Transverse colon (tissue), 4 donors: ENCODE measurements at regions not wholly inside any gene's neighbourhood (a gene's known extent, or its start where the extent isn't known, plus 50 kb on each side); places are given as distances from the start of the nearest gene placed in this dataset.

ENCODE experiments used
- DNase-seq: peaks from one replicate; pipeline ENCODE4 v3.0.0-alpha.2; 2019
- H3K27ac ChIP-seq, 4 donors: fragments of 200-600 bp; sonication (generic); 2 replicates each; pipeline ENCODE4 v1.5.1; 2016 to 2018; ENCODE audit warnings: inconsistent platforms in 4 of 4
- H3K27me3 ChIP-seq: fragments of 200-600 bp; sonication (generic); 2 replicates; pipeline ENCODE4 v1.5.1; 2017; ENCODE audit warnings: inconsistent platforms
- H3K36me3 ChIP-seq, 4 donors: fragments of 200-600 bp; sonication (generic); 2 replicates each; pipeline ENCODE4 v1.5.1; 2017 to 2019; ENCODE audit warnings: inconsistent platforms in 4 of 4
- H3K4me1 ChIP-seq, 4 donors: fragments of 200-600 bp; sonication (generic); 2 replicates each; pipeline ENCODE4 v1.5.1; 2017 to 2020; ENCODE audit warnings: inconsistent platforms in 4 of 4
- H3K4me3 ChIP-seq, 4 donors: fragments of 200-600 bp; sonication (generic); 1 replicate in 1 of 4; 2 replicates in 3 of 4; pipeline versions ENCODE4 v1.5.1 to v1.6.1; 2017 to 2019; ENCODE audit warnings: inconsistent platforms in 4 of 4
- H3K9me3 ChIP-seq, 2 donors: fragments of 200-600 bp; sonication (generic); 2 replicates each; pipeline ENCODE4 v1.5.1; 2017 to 2019; ENCODE audit warnings: inconsistent platforms in 2 of 2
- CTCF ChIP-seq, 5 experiments: fragments of 200-600 bp in 3 of 5; fragments of 450-650 bp in 2 of 5; sonication (generic) in 3 of 5; IDR thresholded peaks; 1 replicate in 2 of 5; 2 replicates in 3 of 5; pipeline ENCODE4 v1.5.1; 2016 to 2017; ENCODE audit warnings: antibody characterized with exemption in 5 of 5, inconsistent platforms in 3 of 5, mild to moderate bottlenecking in 2 of 5, moderate library complexity in 1 of 5
- EP300 ChIP-seq: sonication (generic); formaldehyde crosslinking; IDR thresholded peaks from one replicate; pipeline ENCODE4 v1.6.1; 2017; ENCODE audit warnings: antibody characterized with exemption, low read depth
- POLR2A ChIP-seq: fragments of 450-650 bp; IDR thresholded peaks from one replicate; pipeline ENCODE4 v1.6.1; 2016; ENCODE audit warnings: antibody characterized with exemption, mild to moderate bottlenecking, moderate library complexity
- POLR2AphosphoS5 ChIP-seq, 3 donors: sonication (generic); formaldehyde crosslinking; IDR thresholded peaks; one replicate each; pipeline ENCODE4 v1.6.1; 2016; ENCODE audit warnings: antibody characterized with exemption in 3 of 3
- WGBS, 2 donors: methylation state at CpG; one replicate each; pipeline ENCODE4 v1.1.5; 2018; ENCODE audit warnings: low coverage in 1 of 2; 5-methylcytosine and 5-hydroxymethylcytosine counted together
- in situ Hi-C, 4 donors: fragments of 200-750 bp; cut with MboI; loops; one replicate each; pipeline versions ENCODE4 v1.15.0 to v1.15.1; 2017; ENCODE audit warnings: low sequenced_read_pairs in 3 of 4, low pct_ligation_motif_present in 1 of 4, low pct_unique_long_range_greater_than_20kb in 1 of 4
- intact Hi-C: fragments of 100-400 bp; cut with DNase I; formaldehyde crosslinking; loops from one replicate; pipeline ENCODE4 v1.15.1; 2023; ENCODE audit warnings: low total_unique reads

DNA sequence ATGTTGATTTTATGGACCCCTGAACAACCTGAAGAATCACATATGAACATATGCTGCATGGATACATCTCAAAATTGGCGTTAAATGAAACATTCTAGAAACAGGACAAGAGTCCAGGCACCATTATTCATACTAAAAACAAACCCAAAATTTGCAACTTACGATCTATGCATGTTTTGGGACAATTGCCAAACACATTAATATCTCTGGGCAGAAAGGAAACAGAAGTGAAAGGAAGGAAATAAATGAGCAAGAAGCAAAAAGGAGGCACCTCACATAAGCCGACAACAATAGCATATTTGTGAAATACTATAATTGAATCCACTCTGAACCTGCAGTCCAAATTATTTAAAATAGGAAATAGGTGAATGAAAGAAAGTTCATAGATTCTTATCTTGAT, 1505.3 kb downstream of the AACS start:
- TF ChIP-seq POLR2AphosphoS5 (IDR thresholded peaks at IDR 0.05) (no peak), POLR2A (no peak), CTCF (IDR thresholded peaks at IDR 0.05) (no peak), EP300 (no peak)
- Histone ChIP-seq H3K4me3 (no peak overlapping the region), H3K4me1 (no peaks in the 10 kb centered on the region), H3K9me3 (no peaks in the 10 kb centered on the region), H3K27me3 (no peaks in the 10 kb centered on the region), H3K36me3 (no peaks in the 10 kb centered on the region), H3K27ac (no peak overlapping the region)
- WGBS, 2 donors = 39 to 49% methylated on average over 3 of the region's 3 CpGs
- in situ Hi-C loops (no loop called here), intact Hi-C loops (no loop called here)
- DNase-seq = no peak

GRCh38 chr12:126572170-126572569, 1506.9 kb downstream of the AACS start:
- in situ Hi-C loops = no loop called here
- intact Hi-C loops = no loop called here
- Histone ChIP-seq H3K36me3 (no peaks in the 10 kb centered on the region), H3K27ac (no peak overlapping the region), H3K4me3 (no peak overlapping the region), H3K27me3 (no peaks in the 10 kb centered on the region), H3K4me1 (no peaks in the 10 kb centered on the region), H3K9me3 (no peaks in the 10 kb centered on the region)
- TF ChIP-seq POLR2A (no peak), CTCF (IDR thresholded peaks at IDR 0.05) (no peak), POLR2AphosphoS5 (IDR thresholded peaks at IDR 0.05) (no peak), EP300 (no peak)
- DNase-seq = no peak

- in situ Hi-C loops = no loop called here
- no peak for TF ChIP-seq POLR2A
- no peak for TF ChIP-seq EP300
- TF ChIP-seq POLR2AphosphoS5 (IDR thresholded peaks at IDR 0.05) = no peak
- TF ChIP-seq CTCF (IDR thresholded peaks at IDR 0.05) = no peak
- intact Hi-C loops = no loop called here
These were observed 1516.4 kb downstream of the AACS start for GRCh38 chr12:126581655-126582054.

DNA sequence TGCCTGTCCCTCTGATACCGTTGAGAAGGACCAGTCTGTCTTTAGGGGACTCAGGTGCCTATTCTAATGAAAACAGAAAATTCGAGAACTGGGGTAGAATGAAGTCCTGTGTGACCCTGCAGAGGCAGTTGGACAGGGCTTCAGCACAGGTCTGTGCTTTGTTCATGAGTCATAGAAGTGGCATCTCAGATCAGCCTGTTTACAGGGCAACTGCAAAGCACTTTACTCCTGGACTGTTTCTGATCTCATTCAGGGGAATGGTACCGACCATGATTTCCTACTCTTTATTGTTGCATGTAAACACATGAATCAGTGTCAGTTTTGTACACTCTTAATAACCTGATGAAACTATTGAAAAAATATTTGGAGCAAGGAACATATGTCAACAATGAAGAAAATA, 1517.0 kb downstream of the AACS start:
- TF ChIP-seq EP300 = no peak
- TF ChIP-seq CTCF (IDR thresholded peaks at IDR 0.05) = no peak
- no peak for TF ChIP-seq POLR2AphosphoS5 (IDR thresholded peaks at IDR 0.05)
- TF ChIP-seq POLR2A = no peak
- 37% methylated on average over 3 of the region's 3 CpGs for WGBS, 2 donors
- Histone ChIP-seq H3K27me3 (no peaks in the 10 kb centered on the region), H3K4me1 (no peaks in the 10 kb centered on the region), H3K9me3 (no peaks in the 10 kb centered on the region), H3K4me3 (no peak overlapping the region), H3K36me3 (no peaks in the 10 kb centered on the region), H3K27ac (no peak overlapping the region)
- no peak for DNase-seq
- in situ Hi-C loops = no loop called here
- intact Hi-C loops = no loop called here

More at GRCh38 chr12:126581655-126582054, 1516.4 kb downstream of the AACS start:
- H3K4me3 ChIP-seq = no peak overlapping the region
- no peaks in the 10 kb centered on the region for H3K27me3 ChIP-seq
- no peaks in the 10 kb centered on the region for H3K4me1 ChIP-seq
- DNase-seq = no peak
- H3K36me3 ChIP-seq = no peaks in the 10 kb centered on the region
- no peaks in the 10 kb centered on the region for H3K9me3 ChIP-seq
- no peak overlapping the region for H3K27ac ChIP-seq
